ENCODE measurements at regions not wholly inside any gene's neighbourhood (a gene's known extent, or its start where the extent isn't known, plus 50 kb on each side); places are given as distances from the start of the nearest gene placed in this dataset.
A peak's percentile ranks its signal among the peaks of the same experiment; 100 is the strongest.

DNA sequence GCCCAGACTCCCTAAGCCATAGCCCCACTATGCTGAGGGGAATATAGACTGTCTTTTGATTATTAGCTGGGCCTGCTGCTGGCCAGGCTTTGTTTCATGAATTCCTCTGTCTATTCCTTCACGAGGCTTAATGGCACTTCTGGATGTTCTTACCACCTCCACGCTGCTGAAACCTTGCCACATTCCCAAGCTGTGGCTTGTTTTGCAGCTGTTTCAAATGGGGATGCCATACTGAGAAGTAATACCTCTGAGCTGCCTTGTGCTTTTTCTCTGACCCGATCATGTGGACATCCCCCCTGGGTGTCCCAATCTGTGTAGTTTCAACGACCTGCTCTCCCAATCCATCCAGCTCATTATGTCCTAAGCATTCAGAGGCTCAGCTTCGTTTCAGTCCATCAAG lies 114.1 kb downstream of the ICOS start:
- no peak for DNase-seq

GRCh38 chr2:204051476-204051875 lies 114.9 kb downstream of the ICOS start:
- peak in 1 of 2 donors; percentile 3 for DNase-seq

- no peak for DNase-seq
Observed at GRCh38 chr2:204051984-204052556, 115.5 kb downstream of the ICOS start.

DNA sequence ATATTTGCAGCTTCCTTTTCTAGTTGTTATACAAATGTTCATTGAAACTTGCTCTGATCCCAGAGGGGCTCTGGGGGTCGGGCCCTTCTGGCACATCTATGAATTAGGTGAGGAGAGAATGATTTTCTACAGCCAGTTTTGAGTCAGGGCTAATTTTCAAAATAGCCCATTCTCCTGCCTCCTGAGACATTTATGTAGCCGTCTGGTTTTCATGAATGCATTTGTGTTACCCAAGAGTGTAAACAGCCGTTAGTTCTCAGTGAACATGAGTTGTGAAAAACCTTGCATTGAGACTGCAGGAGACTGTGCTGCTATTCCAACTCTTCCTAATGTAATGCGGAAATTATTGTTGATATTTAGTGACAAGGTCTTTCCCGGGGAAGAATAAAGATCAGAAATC lies 122.5 kb downstream of the ICOS start:
- DNase-seq, result no peak

GRCh38 chr2:204060841-204061240 lies 124.3 kb downstream of the ICOS start:
- DNase-seq, result no peak

DNA sequence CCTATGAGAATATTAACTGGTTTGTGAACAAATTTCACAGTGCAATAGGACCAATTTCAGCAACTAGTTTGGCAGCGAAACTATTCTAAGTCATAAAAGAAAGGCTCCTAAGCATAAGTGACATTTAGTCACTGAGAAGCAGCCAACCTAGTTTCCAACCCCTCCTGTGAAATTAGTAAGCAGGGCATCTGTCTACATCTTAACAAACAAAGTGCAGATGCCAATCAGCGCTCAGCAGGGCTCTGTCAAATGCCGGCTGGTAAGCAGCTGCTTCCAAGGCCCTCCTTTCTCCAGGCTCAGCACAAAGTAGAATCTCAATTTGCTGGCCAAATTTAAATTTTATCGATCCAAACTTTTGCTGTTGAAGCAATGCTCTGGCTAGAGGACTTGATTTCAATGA lies 124.7 kb downstream of the ICOS start:
- no peak for DNase-seq

- no peak for DNase-seq
Observed at GRCh38 chr2:204064119-204064518, 127.6 kb downstream of the ICOS start.

- no peak for DNase-seq
Observed at GRCh38 chr2:204065566-204065965, 129.0 kb downstream of the ICOS start.

- DNase-seq, result no peak
Observed at GRCh38 chr2:204066051-204066450, 129.5 kb downstream of the ICOS start.

DNA sequence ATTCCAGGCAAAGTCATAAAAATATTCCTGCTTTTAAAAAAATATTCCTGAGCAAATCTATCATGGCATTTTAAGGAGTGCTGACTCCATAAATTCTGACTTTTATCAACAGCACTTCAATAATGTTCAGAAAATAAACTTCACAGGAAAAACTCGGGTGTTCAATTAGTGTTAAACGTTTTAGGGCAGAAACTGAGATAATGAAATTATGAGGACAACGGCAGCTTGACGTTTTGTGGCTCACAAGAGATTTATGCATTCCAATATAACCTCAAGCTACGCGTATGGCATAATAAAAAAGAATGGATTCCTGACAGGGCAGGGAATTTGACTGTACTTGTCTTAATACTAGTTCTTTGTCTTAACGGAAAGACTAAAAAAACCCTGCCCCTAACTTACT lies 133.2 kb downstream of the ICOS start:
- no peak for DNase-seq

GRCh38 chr2:204072443-204073324 lies 136.1 kb downstream of the ICOS start:
- peak; percentile 8 to 73 for DNase-seq

DNA sequence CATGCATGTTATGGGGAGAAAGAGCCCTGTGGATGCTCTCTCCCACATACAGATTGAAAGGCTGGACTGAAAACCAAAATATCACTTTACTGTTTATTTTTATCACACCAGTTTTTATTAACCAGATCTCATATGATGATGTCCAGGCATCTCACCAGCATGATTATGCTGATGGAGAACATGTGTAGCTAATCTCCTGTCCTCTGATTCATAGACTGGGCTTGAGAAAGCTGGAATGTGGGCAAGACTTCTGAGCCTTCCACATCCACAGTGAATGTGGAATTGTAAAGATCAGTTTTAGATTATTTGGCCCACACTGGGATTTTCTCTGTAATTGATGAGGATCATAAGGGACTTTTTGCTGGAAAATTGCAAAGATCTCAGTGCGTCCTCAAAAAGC lies 137.9 kb downstream of the ICOS start:
- no peak for DNase-seq

DNA sequence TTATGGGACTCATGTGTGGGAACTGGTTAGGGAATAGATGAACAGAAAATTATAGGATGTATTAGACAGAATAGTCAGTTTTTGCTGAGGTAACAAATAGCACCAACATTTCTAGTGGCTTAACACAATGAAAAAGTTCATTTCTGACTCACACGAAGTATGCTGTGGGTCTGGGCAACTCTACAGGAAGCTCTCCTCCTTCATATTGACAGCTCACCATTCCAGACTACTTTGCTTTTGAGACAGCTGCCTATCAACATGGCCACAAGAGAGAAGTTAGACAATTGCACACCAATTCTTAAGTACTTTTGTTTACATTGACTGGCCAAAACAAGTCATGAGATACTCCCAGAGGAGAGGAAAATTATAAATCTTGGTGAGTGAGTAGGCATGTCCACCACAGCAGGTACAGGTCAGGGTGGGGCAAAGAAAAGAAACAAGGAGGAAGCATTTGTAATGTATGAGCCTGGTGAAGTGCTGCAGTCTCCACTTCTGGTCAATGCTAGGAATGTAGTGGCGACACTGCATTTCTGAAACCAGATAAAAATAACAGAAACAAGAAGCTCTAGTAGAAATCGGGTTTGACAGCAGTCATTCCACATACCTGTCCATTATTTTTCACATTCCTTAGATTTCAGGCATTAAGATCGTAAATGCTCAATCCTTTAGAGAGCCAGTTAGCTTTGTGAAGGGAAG lies 141.6 kb downstream of the ICOS start:
- no peak for DNase-seq

DNA sequence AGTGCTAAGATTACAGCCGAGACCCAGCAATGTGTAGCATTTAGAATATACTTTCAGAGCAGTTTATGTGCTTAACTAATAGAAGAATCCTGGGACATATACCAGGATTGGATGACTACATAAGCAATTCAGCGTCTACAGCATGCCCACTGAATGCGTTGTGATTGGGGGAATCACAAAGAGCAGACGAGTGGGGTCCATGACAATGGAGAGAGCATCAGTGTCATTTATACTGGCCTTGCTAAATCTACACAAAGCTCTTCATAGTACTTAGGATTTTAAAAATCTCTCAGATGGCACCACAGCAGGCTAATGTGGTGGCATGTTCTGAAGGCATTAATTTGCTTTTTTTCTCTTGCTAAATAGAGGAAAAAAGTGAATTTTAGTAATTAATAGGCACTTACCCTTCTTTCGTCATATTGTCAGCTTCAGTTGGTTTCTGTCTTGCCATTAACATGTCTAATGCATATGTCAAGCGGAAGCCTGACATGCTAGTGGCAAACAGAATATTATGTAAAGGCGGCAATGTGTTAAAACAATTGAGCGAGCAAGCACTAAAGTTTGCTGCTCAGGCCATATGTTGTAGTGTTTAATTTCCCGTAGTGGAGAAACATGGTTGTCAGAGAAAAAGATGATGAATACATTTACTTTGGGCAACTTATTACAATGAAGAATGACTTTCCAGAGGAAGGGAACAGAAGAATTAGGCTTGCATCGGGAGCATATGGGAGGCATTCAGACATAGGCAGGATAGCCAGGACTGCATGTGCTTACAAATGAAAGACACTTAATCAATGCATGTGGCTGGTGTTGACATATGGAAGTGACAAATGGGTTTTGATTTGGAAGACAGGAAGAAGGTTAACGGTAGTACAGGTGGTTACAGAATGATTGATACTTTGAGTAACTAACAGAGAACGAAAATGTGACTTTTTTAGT lies 145.2 kb downstream of the ICOS start:
- no peak for DNase-seq

- DNase-seq, result no peak
Observed at GRCh38 chr2:204086167-204086566, 149.6 kb downstream of the ICOS start.

- no peak for DNase-seq
Observed at GRCh38 chr2:204089105-204089504, 152.5 kb downstream of the ICOS start.

DNA sequence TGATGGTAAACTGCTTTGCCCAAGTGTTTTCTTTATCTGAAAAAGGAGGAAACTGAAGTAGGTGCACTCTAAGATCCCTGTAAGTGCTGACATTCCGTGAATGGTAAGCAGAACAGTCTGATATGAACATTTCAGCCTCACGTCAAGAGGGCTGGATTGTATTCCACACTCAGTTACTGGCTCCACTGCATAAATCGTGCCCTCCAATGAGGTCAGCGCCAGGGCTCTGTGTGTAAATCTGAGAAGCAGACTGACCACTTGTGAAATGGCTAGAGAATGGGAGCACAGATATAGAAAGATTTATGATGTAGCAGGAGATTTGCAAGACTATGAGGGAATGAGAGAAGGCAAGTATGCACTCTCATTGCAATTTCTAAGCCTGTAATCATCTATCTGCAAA lies 153.0 kb downstream of the ICOS start:
- DNase-seq, result no peak

DNA sequence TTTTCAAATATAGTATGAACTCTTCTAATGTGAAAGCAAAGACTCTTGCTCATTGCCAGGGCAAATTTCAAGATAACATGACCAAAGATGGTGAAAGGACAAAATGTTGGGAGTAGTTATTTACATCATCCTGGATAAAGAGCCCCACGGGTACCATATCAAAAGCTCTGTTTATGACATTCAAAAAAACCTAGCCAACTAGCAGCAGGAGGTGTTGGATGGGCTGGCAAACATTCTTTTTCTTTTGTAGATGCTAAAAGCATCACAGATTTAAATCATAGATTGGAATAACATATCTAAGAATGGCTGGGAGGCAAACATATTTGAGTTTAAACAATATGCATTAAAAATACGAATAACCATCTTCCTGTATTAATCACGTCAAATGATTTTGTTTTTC lies 153.5 kb downstream of the ICOS start:
- DNase-seq, result no peak

GRCh38 chr2:204104811-204105210 lies 168.2 kb downstream of the ICOS start:
- DNase-seq, result no peak

- no peak for DNase-seq
Observed at GRCh38 chr2:204108330-204108751, 171.8 kb downstream of the ICOS start.

DNA sequence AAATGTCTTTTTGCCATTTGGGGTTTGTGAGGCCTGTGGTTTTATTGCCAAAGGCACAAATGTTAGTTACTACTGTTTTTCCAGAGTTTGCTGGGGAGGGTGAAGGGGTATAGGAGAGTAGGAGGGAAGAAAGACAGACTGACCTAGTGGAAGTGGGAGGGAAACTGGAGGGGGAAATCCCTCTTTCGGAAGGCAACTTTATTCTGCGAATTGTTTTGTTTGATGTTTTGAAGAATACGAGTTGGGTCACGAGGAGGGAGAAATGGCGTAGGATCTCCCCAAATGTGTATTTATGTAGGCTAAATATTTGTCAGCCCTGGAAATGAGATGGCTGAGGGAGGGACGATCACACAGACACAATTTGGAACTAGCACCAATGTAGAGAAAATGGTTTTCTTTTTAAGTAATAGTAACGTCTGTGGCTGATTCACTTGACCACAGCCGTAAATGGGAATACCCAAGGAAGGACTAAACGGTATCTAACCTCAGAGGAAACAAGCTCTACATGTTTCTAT lies 172.3 kb downstream of the ICOS start:
- DNase-seq, result peak in 1 of 2 donors; percentile 1

- DNase-seq, result no peak
Observed at GRCh38 chr2:204109681-204110080, 173.1 kb downstream of the ICOS start.

GRCh38 chr2:204110338-204110741 lies 173.8 kb downstream of the ICOS start:
- peak; percentile 20 to 29 for DNase-seq
